Nephron progenitor cell (in vitro differentiated cells): ENCODE measurements at regions not wholly inside any gene's neighbourhood (a gene's known extent, or its start where the extent isn't known, plus 50 kb on each side); places are given as distances from the start of the nearest gene placed in this dataset.
A peak's percentile ranks its signal among the peaks of the same experiment; 100 is the strongest.

Experiments used
- DNase-seq: peaks from one replicate; pipeline ENCODE4 v3.0.0; 2021
- H3K27ac Mint-ChIP-seq: 2 replicates; pipeline ENCODE4 v1.8.0; 2021; ENCODE audit warnings: mild to moderate bottlenecking, moderate library complexity, mixed read lengths
- H3K27me3 Mint-ChIP-seq: 2 replicates; pipeline ENCODE4 v1.8.0; 2021; ENCODE audit warnings: mild to moderate bottlenecking, low read depth, mixed read lengths; ENCODE audit not compliant: poor library complexity
- H3K36me3 Mint-ChIP-seq: 2 replicates; pipeline ENCODE4 v1.8.0; 2021; ENCODE audit warnings: low read depth, mixed read lengths
- H3K4me1 Mint-ChIP-seq: 2 replicates; pipeline ENCODE4 v1.8.0; 2021; ENCODE audit warnings: mixed read lengths
- H3K4me3 Mint-ChIP-seq: 2 replicates; pipeline ENCODE4 v1.8.0; 2021; ENCODE audit warnings: mild to moderate bottlenecking, moderate library complexity, mixed read lengths
- H3K9me3 Mint-ChIP-seq: 2 replicates; pipeline ENCODE4 v1.8.0; 2021; ENCODE audit warnings: mild to moderate bottlenecking, moderate library complexity, mixed read lengths
- TF ChIP-seq, protein P1 (sequence below): fragments of 200-600 bp; sonication (generic); IDR thresholded peaks from 2 replicates; pipeline ENCODE4 v1.5.0; 2021; ENCODE audit warnings: antibody characterized with exemption

DNA sequence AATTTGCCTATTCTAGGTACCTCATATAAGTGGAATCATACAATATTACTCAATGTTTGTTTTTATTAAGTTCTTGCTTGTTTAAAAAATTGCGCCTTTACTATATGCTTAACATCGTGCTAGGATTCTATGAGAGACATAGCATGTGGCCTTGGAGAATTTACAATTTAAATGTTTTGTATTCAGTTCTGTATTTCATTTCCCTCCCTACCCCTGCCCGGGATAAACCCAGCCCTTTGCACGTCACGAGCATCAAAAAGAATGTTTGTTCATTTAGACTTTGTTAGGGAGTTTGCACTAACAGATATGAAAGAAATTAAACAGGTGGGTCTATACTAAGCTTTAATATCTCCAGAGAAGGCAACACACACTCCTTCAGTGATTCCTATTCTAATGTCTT lies 75.7 kb downstream of the C18orf54 start:
- no peaks in the 10 kb centered on the region for H3K9me3 Mint-ChIP-seq
- no peaks in the 10 kb centered on the region for H3K36me3 Mint-ChIP-seq
- no peaks in the 10 kb centered on the region for H3K27me3 Mint-ChIP-seq
- DNase-seq, result no peak
- no peak overlapping the region for H3K27ac Mint-ChIP-seq
- no peak overlapping the region for H3K4me3 Mint-ChIP-seq
- TF ChIP-seq, protein P1, sequence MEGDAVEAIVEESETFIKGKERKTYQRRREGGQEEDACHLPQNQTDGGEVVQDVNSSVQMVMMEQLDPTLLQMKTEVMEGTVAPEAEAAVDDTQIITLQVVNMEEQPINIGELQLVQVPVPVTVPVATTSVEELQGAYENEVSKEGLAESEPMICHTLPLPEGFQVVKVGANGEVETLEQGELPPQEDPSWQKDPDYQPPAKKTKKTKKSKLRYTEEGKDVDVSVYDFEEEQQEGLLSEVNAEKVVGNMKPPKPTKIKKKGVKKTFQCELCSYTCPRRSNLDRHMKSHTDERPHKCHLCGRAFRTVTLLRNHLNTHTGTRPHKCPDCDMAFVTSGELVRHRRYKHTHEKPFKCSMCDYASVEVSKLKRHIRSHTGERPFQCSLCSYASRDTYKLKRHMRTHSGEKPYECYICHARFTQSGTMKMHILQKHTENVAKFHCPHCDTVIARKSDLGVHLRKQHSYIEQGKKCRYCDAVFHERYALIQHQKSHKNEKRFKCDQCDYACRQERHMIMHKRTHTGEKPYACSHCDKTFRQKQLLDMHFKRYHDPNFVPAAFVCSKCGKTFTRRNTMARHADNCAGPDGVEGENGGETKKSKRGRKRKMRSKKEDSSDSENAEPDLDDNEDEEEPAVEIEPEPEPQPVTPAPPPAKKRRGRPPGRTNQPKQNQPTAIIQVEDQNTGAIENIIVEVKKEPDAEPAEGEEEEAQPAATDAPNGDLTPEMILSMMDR, result no peak
- H3K4me1 Mint-ChIP-seq, result no peaks in the 10 kb centered on the region

DNA sequence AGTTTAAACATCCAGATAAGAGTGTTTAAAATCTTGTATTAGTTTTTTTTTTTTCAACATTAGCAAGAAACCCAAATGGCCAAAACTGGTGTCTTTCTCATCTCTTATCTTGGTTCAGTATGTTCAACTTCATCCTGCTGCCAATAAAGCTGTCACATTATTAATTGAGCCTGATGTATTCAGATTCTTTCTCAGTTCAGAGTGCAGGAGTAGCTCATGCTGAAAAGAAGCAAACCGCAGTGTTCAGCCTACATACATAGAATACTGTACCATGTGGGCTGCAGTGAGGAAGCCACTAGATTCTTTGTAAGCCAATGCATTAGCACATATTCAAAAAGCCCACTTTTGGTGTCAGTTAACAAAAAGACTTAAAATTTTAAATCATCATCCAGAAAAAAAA lies 76.2 kb downstream of the C18orf54 start:
- Mint-ChIP-seq H3K4me1 (no peaks in the 10 kb centered on the region), H3K27me3 (no peaks in the 10 kb centered on the region), H3K9me3 (no peaks in the 10 kb centered on the region), H3K36me3 (no peaks in the 10 kb centered on the region), H3K4me3 (no peak overlapping the region), H3K27ac (no peak overlapping the region)
- TF ChIP-seq, protein P1, result no peak
- DNase-seq, result no peak

DNA sequence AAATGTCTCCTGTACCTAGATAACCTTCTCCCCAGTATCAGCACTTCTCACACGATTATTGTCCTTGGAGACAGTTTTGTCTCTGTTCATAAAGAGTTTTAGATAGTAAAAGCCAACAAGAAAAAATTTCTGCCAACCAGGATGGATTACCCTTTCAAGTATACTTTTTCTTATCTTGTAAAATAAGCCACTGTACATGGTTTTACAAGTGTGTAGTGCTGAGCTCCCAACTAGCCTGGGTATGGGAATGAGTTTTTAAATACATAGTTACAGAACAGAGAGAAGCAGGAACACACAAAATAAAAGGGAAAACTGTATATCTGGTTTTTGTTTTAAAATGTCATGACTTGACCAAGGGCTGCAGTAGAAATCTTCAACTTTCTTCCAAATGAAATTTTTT lies 76.7 kb downstream of the C18orf54 start:
- Mint-ChIP-seq H3K9me3 (no peaks in the 10 kb centered on the region), H3K4me1 (no peaks in the 10 kb centered on the region), H3K4me3 (no peak overlapping the region), H3K27ac (no peak overlapping the region), H3K36me3 (no peaks in the 10 kb centered on the region), H3K27me3 (no peaks in the 10 kb centered on the region)
- no peak for DNase-seq
- TF ChIP-seq, protein P1, result no peak

DNA sequence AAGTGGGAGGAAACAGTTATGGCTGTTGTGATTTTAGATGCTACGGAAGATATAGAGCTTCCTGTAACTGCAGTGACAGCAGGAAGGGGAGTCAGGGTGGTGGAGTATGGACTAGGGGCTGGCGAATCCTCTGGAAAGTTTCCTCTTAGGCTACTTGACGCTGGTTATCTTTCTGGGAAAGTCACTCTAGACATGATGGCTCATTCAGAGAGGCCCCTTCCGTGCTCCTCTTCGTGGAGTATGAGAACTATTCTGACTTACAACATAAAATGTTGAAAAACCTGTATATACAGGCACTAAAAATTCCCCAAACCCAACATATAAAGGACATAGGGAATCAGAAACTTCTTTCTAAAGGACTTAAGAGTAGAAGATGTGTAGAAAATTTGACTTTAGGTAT lies 78.8 kb downstream of the C18orf54 start:
- Mint-ChIP-seq H3K36me3 (no peaks in the 10 kb centered on the region), H3K27ac (no peak overlapping the region), H3K4me3 (no peak overlapping the region), H3K4me1 (no peaks in the 10 kb centered on the region), H3K27me3 (peaks cover 3% of the 10 kb centered on the region), H3K9me3 (no peaks in the 10 kb centered on the region)
- TF ChIP-seq, protein P1, result no peak
- DNase-seq, result no peak

DNA sequence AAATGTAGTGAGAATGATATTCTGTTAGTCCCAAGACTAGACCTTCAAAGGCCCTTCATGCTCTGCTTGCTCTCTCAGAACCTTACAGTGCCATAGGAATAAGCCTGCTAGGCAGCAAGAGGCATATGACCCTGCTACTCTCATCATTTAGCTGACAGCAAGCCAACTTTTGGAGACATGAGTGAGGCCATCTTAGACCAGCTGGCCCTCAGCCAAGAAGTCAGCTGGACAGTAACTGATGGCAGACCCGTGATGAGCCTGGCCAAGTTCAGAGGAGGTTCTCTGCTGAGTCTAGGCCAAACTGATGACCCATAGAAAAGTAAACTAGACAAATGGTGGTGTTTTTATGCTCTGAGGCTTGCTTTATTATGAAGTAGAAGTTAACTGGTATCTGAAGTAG lies 82.6 kb downstream of the C18orf54 start:
- Mint-ChIP-seq H3K4me3 (no peak overlapping the region), H3K4me1 (peaks cover 10% of the 10 kb centered on the region), H3K27ac (no peak overlapping the region), H3K36me3 (no peaks in the 10 kb centered on the region), H3K9me3 (no peaks in the 10 kb centered on the region), H3K27me3 (peaks cover 3% of the 10 kb centered on the region)
- TF ChIP-seq, protein P1, result no peak
- no peak for DNase-seq

DNA sequence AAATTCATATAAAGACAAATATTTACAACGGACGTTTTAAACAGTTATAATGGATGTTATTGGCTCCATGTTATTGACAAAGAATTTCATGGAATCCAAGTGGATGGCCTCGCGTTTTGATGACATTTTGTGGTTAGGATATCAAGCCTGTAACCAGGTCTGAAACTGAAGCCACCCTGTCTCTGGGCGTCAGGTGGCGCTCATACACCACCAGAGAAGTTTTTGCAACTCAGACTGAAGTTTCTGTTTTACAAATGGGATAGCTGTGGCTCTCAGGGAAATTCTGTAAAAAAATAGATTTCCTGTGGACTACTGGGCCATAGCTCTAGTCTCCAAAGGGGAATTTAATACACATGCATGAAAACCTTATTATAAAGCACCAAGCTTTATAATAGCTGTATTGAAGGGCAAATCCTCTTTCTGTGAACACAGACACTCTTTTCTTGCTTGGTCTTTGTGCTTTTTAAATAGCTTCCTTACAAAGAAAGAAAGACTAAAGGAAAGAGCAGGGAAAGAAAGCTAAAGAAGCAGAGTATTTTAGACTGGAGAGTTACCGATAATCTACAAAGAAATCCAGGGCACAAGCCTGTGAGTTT lies 86.7 kb downstream of the C18orf54 start:
- Mint-ChIP-seq H3K27me3 (peaks cover 3% of the 10 kb centered on the region), H3K9me3 (peaks cover 23% of the 10 kb centered on the region), H3K4me1 (peaks cover 10% of the 10 kb centered on the region), H3K4me3 (no peak overlapping the region), H3K36me3 (no peaks in the 10 kb centered on the region), H3K27ac (no peak overlapping the region)
- DNase-seq, result peak; percentile 71
- TF ChIP-seq, protein P1, result peak; percentile 90
